K562 (cell line): ENCODE measurements at regions not wholly inside any gene's neighbourhood (a gene's known extent, or its start where the extent isn't known, plus 50 kb on each side); places are given as distances from the start of the nearest gene placed in this dataset.

ENCODE experiments used
- CREM ChIP-seq: IDR thresholded peaks from 2 replicates; pipeline ENCODE4 v1.6.1; 2014; ENCODE audit warnings: antibody characterized with exemption, low read depth
- ETV1 ChIP-seq: fragments of 450-650 bp; conservative IDR thresholded peaks from 2 replicates; pipeline ENCODE4 v1.6.1; 2016; ENCODE audit warnings: missing genetic modification characterization, control low read depth, low read depth, missing compliant biosample characterization
- NR1H2 ChIP-seq: sonication (generic); formaldehyde crosslinking; IDR thresholded peaks from 2 replicates; pipeline ENCODE4 v1.4.0; 2020; ENCODE audit warnings: mild to moderate bottlenecking, missing genetic modification reagents
- ZKSCAN8 ChIP-seq: fragments of 200-800 bp; sonication (Bioruptor generic); IDR thresholded peaks from 2 replicates; pipeline ENCODE4 v1.6.1; 2016; ENCODE audit warnings: missing genetic modification characterization, missing compliant biosample characterization

DNA sequence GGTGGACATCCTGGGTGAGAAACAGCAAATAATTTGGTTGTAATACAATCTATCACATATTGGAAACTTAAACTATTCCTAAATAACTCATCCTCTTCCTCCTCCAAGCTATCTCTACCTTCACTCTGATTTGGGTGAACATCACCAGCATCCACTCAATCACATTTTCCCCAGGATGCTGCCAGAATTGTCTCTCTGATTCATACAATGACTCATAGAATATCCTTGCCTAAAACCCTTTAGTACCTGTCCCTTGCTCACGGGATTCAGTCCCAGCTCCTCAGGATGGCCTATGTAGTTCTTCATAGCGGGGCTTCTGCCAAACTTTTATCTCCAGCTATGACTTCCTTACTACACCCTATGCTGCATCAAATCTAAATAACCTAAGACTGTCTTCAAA is 146.8 kb downstream of the EMP1 start:
- TF ChIP-seq CREM (no peak), ZKSCAN8 (CRISPR knock-in tag) (no peak), ETV1 (tag) (no peak), NR1H2 (CRISPR knock-in tag) (no peak)
